Erythroblast (primary cell): ENCODE measurements at regions not wholly inside any gene's neighbourhood (a gene's known extent, or its start where the extent isn't known, plus 50 kb on each side); places are given as distances from the start of the nearest gene placed in this dataset.

Source experiments
- GATA1 ChIP-seq: IDR thresholded peaks from 2 replicates; pipeline ENCODE4 v1.6.1; 2011; ENCODE audit warnings: low read depth, mild to moderate bottlenecking, control low read depth, low read length, moderate library complexity
- POLR2A ChIP-seq: IDR thresholded peaks from 2 replicates; pipeline ENCODE4 v1.6.1; 2011; ENCODE audit warnings: mild to moderate bottlenecking, low read length

DNA sequence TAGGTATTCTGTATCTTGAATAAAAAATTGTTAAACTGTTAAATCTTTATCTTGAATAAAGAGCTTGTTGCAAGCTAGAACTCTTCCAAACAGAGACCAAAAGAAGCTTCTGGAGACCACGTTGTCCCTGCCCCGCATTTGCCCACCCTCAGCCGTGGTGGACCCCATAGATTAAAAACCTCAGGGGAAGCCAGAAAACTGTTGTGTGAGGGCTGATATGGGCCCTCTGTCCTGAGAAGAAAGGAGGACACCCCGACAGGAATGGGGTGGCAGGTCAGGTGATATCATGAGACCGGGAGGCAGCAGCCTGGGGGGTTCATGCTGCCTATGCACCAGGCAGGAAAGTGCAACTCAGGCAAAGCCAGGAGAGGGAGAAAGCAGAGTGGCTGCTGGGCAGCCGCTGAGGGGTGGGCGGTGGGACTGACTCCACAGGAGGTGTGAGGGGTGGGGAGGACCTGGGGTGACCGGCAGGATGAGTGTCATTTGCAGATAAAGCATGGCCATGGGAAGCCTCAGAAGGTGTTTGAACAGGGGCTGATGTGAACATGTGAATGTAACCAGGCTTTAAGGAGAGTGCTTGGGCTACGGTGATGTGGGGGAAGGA, 147.8 kb downstream of the IRF8 start:
- TF ChIP-seq POLR2A (no peak), GATA1 (no peak)
